ENCODE measurements at regions not wholly inside any gene's neighbourhood (a gene's known extent, or its start where the extent isn't known, plus 50 kb on each side); places are given as distances from the start of the nearest gene placed in this dataset.

DNA sequence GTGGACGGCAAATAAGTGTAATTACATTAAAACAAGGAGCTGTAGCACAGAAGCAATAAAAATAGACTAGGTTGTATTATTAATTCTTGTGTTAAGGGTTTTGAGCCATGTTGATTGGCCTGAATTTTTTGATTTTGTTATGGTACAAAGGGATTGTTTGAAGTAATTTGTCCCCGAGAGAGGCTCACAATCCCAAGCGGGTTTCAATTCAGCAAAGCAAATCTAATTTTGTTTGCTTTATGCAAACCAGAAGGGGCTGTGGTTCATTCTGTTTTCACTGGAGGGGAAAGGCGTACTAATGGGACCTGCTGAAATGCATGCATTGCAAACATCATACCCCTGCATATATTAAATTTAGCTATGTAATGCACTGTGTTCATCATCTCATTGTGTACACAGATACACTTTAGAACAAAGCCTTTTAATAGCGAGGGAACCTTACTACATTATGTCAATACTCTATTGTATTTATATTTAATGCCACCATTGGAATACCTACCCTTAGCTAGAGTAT, 379.5 kb upstream of the POU3F2 start:
- no peak for DNase-seq (ENCODE audit: low read depth, low spot score)

DNA sequence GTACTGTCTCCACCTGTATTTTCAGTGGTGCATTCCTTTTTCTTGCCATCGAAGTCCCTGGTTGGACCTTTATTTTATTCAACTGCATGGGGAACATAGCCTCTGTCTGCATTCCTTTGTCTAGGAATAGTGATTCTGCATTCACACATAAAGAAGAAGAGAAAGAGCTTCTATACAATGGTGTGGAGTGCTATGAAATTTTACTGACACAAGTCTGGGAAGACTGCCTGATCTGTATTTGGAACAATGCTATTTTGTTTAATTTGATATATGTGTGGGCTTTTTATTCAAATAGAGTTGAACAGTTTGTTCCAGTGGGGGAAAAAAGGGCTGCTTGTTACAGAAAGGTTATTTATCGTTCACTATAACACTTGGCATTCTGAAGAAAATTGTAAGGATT, 375.7 kb upstream of the POU3F2 start:
- no peak for DNase-seq (ENCODE audit: low read depth, low spot score)

DNA sequence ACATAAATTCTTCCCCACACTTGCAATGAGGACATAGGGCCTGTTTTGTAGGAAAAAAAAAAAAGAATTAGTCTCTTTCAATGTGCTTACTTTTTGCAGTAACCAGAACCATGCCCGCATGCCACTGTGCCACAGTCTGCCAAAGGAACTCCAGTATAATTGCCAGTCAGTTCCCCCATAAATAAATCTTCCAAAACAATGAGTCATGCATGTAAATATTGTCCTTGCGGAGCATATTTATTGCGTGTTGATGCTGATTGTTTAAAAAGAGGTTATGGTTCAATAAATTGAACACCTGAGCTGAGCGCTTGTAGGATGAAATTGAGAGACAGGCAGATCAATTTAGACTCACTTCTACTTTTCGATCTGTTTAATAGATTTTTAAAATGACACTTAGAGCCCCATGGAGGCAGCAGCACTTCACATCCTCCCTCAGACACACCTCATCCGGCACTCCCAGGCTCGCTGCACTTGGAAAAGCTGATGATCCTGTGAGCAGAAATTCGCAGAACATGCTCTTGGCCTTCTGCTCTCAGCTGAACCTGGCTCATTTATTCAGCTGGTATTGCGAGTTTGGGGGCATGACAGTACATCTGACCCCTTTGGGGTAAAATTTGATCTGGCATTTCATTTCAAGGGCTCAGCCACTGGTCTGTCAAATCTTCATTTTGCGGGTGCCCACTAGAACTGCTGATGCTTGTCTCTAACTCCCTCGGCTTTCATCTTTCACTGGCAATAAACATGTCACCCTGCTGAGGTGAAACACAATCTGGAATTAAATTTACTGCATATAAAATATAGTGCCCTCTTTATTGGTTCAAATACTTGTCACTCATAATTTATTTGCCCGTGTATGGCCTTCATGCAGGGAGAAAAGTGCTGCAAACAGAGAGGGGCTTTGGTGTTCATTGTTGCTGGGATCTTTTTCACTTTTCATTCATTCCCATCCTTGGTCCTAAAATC, 371.1 kb upstream of the POU3F2 start:
- no peak for DNase-seq (ENCODE audit: low read depth, low spot score)

- no peak for DNase-seq (ENCODE audit: low read depth, low spot score)
These were observed 367.3 kb upstream of the POU3F2 start for GRCh38 chr6:98467091-98467490.

GRCh38 chr6:98467902-98468301, 366.5 kb upstream of the POU3F2 start:
- DNase-seq (ENCODE audit: low read depth, low spot score) = no peak

- DNase-seq (ENCODE audit: low read depth, low spot score) = no peak
These were observed 365.2 kb upstream of the POU3F2 start for GRCh38 chr6:98469141-98469540.

- peak; percentile 1 for DNase-seq (ENCODE audit: low read depth, low spot score)
These were observed 363.6 kb upstream of the POU3F2 start for GRCh38 chr6:98470821-98471220.

GRCh38 chr6:98471444-98471843, 362.9 kb upstream of the POU3F2 start:
- no peak for DNase-seq (ENCODE audit: low read depth, low spot score)

- DNase-seq (ENCODE audit: low read depth, low spot score) = no peak
These were observed 357.1 kb upstream of the POU3F2 start for GRCh38 chr6:98477231-98477630.

GRCh38 chr6:98484696-98485095, 349.7 kb upstream of the POU3F2 start:
- DNase-seq (ENCODE audit: low read depth, low spot score) = no peak

DNA sequence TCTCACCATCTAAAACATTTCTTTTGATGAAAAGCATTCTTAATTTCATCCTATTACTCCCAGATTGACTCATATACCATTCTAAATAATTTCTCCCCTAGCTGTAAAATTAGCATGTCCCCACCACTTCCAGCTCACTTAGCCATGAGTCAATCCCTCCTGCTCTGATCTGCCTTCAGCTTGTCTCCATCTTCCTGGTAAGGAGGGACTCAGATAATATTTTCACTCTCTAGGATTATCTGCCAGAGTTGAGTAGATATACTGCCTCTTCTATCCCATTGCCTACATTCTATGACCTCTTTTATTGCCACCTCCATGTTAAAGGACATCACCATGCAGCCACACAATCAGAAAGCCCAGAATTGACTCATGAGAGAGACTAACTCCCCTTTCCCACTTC, 348.8 kb upstream of the POU3F2 start:
- DNase-seq (ENCODE audit: low read depth, low spot score) = no peak

DNA sequence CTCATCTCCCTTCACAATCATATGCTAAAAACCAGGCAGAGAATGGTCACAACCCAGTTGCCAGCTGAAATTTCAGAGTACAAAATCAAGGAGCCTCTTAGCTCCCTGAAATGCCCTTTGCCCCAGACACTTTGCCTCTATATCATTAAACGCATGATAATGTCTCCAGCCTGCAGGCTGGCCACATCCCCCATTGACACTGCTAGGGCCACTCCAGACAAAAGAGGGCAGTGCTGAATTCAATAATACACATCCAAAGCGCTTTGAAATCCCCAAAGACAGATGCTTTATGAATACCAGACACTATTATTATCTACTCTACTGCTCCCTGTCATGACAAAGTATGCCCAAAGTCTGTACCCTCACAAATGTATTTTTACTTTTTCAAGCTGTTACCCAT, 348.3 kb upstream of the POU3F2 start:
- peak; percentile 5 for DNase-seq (ENCODE audit: low read depth, low spot score)

GRCh38 chr6:98487612-98488011, 346.8 kb upstream of the POU3F2 start:
- peak; percentile 28 for DNase-seq (ENCODE audit: low read depth, low spot score)

DNA sequence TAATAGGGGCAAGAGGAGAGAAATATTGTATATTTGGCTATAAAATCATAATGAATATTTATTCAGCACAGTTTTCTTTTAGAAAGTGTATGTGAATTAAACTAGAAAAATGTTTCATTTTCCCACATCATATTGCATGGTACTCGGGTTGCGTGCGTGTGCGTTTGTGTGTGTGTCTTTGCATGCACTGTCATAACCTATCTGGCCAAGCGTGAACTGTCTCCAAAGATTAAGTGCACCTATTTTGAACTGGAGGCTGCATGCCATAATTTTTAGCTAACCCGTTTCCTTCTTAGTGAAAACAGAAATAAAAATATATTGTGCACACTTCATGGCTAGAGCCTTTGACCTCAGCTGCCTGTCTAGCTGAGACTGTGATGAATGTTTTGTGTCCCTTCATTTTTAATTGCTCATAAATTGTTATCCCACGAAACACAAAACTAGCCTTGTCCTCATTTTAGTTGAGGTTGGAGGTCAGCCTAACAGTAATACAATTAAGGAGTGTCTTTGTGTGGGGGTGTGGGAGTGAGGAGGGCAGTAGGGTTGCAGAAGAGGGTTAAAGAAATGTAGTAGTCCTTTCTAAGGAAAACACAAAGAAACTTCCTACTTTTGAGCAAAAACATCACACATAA, 336.1 kb upstream of the POU3F2 start:
- DNase-seq (ENCODE audit: low read depth, low spot score) = no peak

DNA sequence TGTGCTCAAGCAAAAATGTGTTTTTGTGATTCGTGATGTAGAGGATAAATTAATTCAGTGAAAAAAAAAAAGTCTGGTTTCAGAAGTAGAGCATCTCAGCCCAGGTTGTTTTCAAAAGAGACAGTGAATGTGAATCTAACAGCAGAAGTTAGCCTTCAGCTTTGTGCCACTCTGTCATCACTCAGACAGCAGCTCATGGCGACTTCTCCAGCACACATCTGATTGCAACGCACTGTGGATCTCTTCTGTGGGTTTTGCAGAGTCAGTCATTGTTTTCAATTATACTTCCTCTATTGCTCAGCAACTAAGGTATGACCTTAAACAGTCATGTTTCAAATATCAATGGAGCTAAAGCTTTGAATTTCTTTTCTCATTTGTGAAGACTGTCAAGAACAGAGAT, 335.5 kb upstream of the POU3F2 start:
- DNase-seq (ENCODE audit: low read depth, low spot score) = no peak

GRCh38 chr6:98514073-98514720, 320.2 kb upstream of the POU3F2 start:
- no peak for DNase-seq (ENCODE audit: low read depth, low spot score)

- DNase-seq (ENCODE audit: low read depth, low spot score) = no peak
These were observed 319.6 kb upstream of the POU3F2 start for GRCh38 chr6:98514796-98515195.

DNA sequence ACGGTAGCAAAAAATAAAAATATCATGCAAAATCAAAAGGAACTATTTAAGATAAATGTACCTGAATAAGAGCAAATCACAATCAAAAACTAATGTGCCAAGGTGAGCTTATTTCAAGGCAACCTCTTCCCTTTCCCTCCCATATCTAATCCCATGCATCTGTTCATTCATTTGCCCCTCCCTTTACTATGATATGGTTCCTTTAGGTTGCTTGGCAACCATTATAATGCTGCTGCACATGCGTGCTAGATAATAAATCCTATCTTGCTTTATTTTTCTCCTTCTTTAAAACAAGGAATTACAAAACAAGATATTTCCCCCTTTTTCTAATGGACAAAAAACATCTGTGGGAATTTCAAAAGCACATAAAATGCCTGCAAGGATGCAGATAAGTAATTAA, 318.2 kb upstream of the POU3F2 start:
- DNase-seq (ENCODE audit: low read depth, low spot score) = no peak

GRCh38 chr6:98516866-98517265, 317.5 kb upstream of the POU3F2 start:
- DNase-seq (ENCODE audit: low read depth, low spot score) = no peak

GRCh38 chr6:98525860-98526259, 308.5 kb upstream of the POU3F2 start:
- peak; percentile 86 for DNase-seq (ENCODE audit: low read depth, low spot score)

GRCh38 chr6:98526465-98526864, 307.9 kb upstream of the POU3F2 start:
- DNase-seq (ENCODE audit: low read depth, low spot score) = no peak

- no peak for DNase-seq (ENCODE audit: low read depth, low spot score)
These were observed 305.0 kb upstream of the POU3F2 start for GRCh38 chr6:98529364-98529763.
